Upper lobe of right lung (tissue), 1 donor: ENCODE measurements at regions not wholly inside any gene's neighbourhood (a gene's known extent, or its start where the extent isn't known, plus 50 kb on each side); places are given as distances from the start of the nearest gene placed in this dataset.

Experiments
- ATAC-seq: fragments of 200-7000 bp; cut with Tn5 transposase; one replicate; pipeline ENCODE4 v1.9.1; 2020; ENCODE audit warnings: mild to moderate bottlenecking, moderate library complexity
- DNase-seq: peaks from one replicate; pipeline ENCODE4 v3.0.0-alpha.2; 2020
- H3K27ac ChIP-seq: fragments of 200-600 bp; one replicate; pipeline ENCODE4 v1.8.0; 2022
- H3K27me3 ChIP-seq: fragments of 200-600 bp; one replicate; pipeline ENCODE4 v1.8.0; 2022; ENCODE audit warnings: mild to moderate bottlenecking
- H3K36me3 ChIP-seq: fragments of 200-600 bp; one replicate; pipeline ENCODE4 v1.8.0; 2022
- H3K4me1 ChIP-seq: fragments of 200-600 bp; one replicate; pipeline ENCODE4 v1.8.0; 2022
- H3K4me3 ChIP-seq: fragments of 200-600 bp; one replicate; pipeline ENCODE4 v1.8.0; 2022; ENCODE audit warnings: mild to moderate bottlenecking
- H3K9me3 ChIP-seq: fragments of 200-600 bp; one replicate; pipeline ENCODE4 v1.8.0; 2022
- intact Hi-C: fragments of 100-400 bp; cut with DNase I; formaldehyde crosslinking; loops from one replicate; pipeline ENCODE4 v1.11.0; 2022
- TF ChIP-seq, protein P1 (sequence below): fragments of 200-600 bp; IDR thresholded peaks from one replicate; pipeline ENCODE4 v1.8.0; 2022; ENCODE audit warnings: antibody characterized with exemption
- donor health status: DM: no; HTN: yes; CAD: no; lungs with severe emphysema.

DNA sequence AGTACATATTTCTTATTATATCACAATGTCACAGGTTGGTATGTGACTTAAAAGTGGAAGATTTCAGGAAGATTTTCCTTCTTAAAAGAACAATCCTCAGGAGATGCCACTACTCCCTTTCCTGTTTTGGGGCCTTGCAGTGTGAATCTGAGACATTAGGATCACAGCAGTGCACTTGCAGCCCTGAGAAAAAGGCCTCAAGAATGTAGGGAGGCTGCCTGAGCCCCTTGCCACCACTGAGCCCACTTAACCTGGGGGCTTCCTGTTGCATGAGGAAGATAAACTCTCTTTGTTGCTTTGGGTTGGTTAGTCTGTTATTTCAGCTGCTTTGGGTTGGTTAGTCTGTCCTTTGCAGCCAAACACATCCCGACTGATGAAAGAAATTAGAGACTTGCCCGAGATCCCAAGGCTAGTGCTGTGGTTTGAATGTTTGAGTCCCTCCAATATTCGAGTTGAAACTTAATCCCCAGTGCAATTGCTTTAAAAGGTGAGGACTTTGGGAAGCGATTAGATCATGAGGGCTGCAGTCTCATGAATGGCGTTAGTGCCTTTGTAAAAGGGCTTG is 151.3 kb upstream of the SP4 start:
- DNase-seq: no peak
- no peaks in the 10 kb centered on the region for H3K27me3 ChIP-seq
- intact Hi-C loops: no loop called here
- no peak overlapping the region for H3K27ac ChIP-seq
- H3K4me1 ChIP-seq: no peaks in the 10 kb centered on the region
- TF ChIP-seq, protein P1, sequence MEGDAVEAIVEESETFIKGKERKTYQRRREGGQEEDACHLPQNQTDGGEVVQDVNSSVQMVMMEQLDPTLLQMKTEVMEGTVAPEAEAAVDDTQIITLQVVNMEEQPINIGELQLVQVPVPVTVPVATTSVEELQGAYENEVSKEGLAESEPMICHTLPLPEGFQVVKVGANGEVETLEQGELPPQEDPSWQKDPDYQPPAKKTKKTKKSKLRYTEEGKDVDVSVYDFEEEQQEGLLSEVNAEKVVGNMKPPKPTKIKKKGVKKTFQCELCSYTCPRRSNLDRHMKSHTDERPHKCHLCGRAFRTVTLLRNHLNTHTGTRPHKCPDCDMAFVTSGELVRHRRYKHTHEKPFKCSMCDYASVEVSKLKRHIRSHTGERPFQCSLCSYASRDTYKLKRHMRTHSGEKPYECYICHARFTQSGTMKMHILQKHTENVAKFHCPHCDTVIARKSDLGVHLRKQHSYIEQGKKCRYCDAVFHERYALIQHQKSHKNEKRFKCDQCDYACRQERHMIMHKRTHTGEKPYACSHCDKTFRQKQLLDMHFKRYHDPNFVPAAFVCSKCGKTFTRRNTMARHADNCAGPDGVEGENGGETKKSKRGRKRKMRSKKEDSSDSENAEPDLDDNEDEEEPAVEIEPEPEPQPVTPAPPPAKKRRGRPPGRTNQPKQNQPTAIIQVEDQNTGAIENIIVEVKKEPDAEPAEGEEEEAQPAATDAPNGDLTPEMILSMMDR: no peak
- H3K36me3 ChIP-seq: no peaks in the 10 kb centered on the region
- ATAC-seq: no peak
- H3K9me3 ChIP-seq: no peaks in the 10 kb centered on the region
- no peak overlapping the region for H3K4me3 ChIP-seq

DNA sequence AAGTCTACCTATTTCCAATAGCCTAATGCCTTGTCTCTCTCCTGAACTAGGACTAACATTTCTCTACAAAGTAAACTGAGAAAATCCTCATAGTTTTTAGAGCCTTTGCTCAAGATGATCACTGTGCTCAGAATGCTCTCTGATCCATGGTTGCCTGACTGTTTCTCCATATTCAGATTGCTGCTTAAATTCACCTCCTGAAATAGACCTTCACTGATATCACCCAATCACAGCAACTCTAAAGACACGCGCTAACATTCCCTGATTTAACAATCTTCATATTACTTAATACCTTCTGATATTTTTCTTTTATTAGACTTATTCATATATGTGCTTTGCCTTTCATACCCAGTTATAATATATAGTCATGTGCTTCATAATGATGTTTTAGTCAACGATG is 148.9 kb upstream of the SP4 start:
- intact Hi-C loops: no loop called here
- no peak for DNase-seq
- no peaks in the 10 kb centered on the region for H3K4me1 ChIP-seq
- TF ChIP-seq, protein P1: no peak
- no peak overlapping the region for H3K27ac ChIP-seq
- H3K36me3 ChIP-seq: no peaks in the 10 kb centered on the region
- no peak overlapping the region for H3K4me3 ChIP-seq
- no peaks in the 10 kb centered on the region for H3K27me3 ChIP-seq
- H3K9me3 ChIP-seq: no peaks in the 10 kb centered on the region
- no peak for ATAC-seq

DNA sequence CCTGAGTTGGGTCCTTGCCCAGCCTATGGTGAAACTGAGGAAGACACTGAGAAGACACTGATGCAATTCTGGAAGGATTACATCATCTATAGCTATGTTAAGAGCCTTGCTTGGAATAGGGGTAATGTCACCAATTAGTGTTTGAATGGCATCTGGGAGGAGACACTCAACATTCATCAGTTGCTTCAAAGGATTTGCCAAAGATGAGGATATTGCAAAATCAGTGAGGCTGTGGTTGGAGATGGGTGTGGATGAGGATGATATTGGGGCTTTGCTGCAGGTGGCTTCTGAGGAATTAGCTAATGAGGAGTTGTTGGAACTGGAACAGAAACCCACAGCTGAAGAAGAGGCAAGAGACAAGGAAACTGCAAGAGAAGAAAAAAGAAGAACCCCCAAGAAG is 146.7 kb upstream of the SP4 start:
- TF ChIP-seq, protein P1: no peak
- Histone ChIP-seq H3K36me3 (no peaks in the 10 kb centered on the region), H3K9me3 (no peaks in the 10 kb centered on the region), H3K4me3 (no peak overlapping the region), H3K27ac (no peak overlapping the region), H3K4me1 (no peaks in the 10 kb centered on the region), H3K27me3 (no peaks in the 10 kb centered on the region)
- intact Hi-C loops: no loop called here
- ATAC-seq (no peak), DNase-seq (no peak)

DNA sequence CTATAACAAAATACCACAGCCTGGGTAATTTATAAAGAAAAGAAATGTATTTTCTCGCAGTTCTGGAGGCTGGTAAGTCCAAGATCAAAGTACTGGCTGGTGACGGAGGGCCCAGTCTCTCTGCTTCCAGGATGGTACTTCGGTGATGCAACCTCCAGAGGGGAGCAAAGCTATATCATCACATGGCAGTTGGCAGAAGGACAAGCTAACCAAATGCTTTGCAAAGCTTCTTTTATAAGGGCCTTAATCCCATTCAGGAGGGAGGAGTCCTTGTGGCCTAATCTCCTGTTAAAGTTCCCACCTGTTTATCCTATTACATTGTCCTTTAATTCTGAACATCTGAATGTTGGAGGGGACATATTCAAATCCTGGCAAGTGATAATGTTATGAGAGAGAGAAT is 134.1 kb upstream of the SP4 start:
- intact Hi-C loops: no loop called here
- no peak for DNase-seq
- TF ChIP-seq, protein P1: no peak
- Histone ChIP-seq H3K36me3 (no peaks in the 10 kb centered on the region), H3K9me3 (no peaks in the 10 kb centered on the region), H3K4me3 (no peak overlapping the region), H3K27me3 (no peaks in the 10 kb centered on the region), H3K27ac (no peak overlapping the region), H3K4me1 (no peaks in the 10 kb centered on the region)
- ATAC-seq: no peak

DNA sequence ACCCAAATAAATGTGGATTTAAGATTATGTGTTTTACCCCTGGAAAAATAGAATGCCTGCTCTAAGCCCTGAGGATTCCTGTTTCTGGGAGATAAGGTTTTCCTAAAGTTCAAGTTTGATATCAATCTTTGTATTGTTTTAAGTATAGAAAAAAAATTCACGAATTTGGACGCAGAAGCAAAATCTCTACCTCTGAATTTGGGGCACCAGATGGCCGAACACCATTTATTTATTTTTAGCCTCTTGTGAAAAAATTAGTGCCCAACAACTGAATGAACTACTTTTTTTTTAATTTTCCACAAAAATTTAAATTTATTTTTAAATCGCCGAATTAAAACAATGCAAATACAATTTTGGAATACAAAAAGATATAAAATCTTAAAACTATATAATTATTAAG is 128.1 kb upstream of the SP4 start:
- Histone ChIP-seq H3K9me3 (no peaks in the 10 kb centered on the region), H3K4me3 (no peak overlapping the region), H3K36me3 (no peaks in the 10 kb centered on the region), H3K4me1 (no peaks in the 10 kb centered on the region), H3K27ac (no peak overlapping the region), H3K27me3 (no peaks in the 10 kb centered on the region)
- ATAC-seq (no peak), DNase-seq (no peak)
- intact Hi-C loops: no loop called here
- TF ChIP-seq, protein P1: no peak

DNA sequence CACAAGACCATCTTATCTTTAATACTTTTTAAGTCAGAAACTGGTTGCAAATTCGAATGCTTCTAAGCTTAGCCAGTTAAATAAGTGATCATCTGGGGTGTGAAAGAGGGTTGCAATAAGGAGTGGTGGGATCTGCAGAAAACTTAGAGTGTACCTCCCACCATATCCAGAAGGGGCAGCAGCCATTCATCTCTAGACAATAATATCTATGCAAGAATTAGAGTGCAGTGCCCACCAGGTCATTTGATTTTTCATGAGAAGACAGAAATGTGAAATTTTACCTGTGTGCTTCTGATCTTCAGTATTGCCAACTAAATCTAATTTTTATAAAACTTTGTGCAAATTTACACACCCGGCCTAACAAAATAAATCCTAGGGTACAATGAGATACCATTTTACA is 127.2 kb upstream of the SP4 start:
- Histone ChIP-seq H3K9me3 (no peaks in the 10 kb centered on the region), H3K4me1 (no peaks in the 10 kb centered on the region), H3K4me3 (no peak overlapping the region), H3K36me3 (no peaks in the 10 kb centered on the region), H3K27me3 (no peaks in the 10 kb centered on the region), H3K27ac (no peak overlapping the region)
- ATAC-seq (no peak), DNase-seq (no peak)
- intact Hi-C loops: no loop called here
- TF ChIP-seq, protein P1: peak; percentile 19
